WI38 (cell line): ENCODE measurements at regions not wholly inside any gene's neighbourhood (a gene's known extent, or its start where the extent isn't known, plus 50 kb on each side); places are given as distances from the start of the nearest gene placed in this dataset.
"Not testable (repeated sequence)": the region's sequence is repeated elsewhere in the genome, so short reads cannot be mapped to it uniquely, and the experiment has no call there.

Experiments
- H3K4me3 ChIP-seq: 2 replicates; pipeline ENCODE4 v1.5.1; 2011; ENCODE audit warnings: low read depth, mild to moderate bottlenecking, control low read depth, low read length
- TF ChIP-seq, protein P1 (sequence below): IDR thresholded peaks from 2 replicates; pipeline ENCODE4 v1.5.1; 2012; ENCODE audit warnings: low read depth, mild to moderate bottlenecking, control low read depth, low read length

DNA sequence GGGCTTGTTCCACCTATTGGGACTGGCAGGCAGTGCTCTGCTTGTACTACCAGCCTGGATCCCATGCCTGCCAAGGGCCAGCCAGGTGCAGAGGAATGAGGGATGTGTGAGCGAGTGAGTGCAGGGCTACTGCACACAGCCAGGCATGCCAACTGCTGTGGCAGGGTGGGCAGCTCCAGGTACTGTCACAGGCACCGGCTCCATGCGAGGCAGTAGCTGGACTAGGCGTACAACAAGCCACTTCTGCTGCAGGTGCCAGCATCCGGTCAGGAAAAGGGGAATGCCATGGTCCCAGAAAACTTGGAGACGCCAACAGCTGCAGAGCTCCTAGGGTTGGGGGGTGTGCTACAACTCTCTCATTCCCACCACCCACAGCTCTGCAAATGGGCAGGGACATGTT lies 1356.7 kb downstream of the SI start:
- TF ChIP-seq, protein P1, sequence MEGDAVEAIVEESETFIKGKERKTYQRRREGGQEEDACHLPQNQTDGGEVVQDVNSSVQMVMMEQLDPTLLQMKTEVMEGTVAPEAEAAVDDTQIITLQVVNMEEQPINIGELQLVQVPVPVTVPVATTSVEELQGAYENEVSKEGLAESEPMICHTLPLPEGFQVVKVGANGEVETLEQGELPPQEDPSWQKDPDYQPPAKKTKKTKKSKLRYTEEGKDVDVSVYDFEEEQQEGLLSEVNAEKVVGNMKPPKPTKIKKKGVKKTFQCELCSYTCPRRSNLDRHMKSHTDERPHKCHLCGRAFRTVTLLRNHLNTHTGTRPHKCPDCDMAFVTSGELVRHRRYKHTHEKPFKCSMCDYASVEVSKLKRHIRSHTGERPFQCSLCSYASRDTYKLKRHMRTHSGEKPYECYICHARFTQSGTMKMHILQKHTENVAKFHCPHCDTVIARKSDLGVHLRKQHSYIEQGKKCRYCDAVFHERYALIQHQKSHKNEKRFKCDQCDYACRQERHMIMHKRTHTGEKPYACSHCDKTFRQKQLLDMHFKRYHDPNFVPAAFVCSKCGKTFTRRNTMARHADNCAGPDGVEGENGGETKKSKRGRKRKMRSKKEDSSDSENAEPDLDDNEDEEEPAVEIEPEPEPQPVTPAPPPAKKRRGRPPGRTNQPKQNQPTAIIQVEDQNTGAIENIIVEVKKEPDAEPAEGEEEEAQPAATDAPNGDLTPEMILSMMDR = no peak

DNA sequence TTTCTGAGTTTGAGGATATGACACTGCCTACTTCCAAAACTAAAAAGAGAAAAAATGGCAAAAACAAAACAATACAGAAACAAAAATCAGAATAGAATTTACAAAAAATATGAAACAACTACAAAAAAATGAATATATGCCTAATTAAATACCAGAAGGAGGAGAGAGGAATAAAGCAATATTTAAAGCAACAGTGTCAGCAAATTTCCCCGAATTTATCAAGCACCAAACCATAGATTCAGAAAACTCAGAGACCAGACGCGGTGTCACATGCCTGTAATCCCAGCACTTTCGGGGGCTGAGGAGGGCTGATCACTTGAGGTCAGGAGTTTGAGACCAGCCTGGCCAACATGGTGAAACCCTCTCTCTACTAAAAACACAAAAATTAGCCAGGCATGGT lies 1360.9 kb downstream of the SI start:
- H3K4me3 ChIP-seq = no peak overlapping the region
- TF ChIP-seq, protein P1 = no peak

More for the DNA sequence above, 1356.7 kb downstream of the SI start:
- H3K4me3 ChIP-seq = no peak overlapping the region

DNA sequence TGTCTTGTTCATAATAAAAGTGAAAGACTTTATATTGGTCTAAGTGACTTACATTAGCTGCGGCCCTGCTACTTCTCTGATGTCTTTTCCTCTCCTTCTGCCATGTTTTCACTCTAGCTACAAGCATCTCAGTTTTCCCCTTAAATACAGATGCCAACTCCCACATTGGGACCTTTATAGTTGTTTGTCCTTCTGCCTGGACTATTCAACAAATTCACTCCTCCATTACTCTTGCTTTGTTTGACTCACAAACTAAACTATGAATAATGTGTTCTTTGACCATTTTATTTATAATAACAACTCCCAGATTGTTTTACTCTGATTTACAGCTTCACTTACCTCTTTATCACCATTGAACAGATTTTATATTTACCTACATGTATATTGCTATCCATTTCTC lies 1369.9 kb downstream of the SI start:
- no peak overlapping the region for H3K4me3 ChIP-seq
- TF ChIP-seq, protein P1 = no peak

DNA sequence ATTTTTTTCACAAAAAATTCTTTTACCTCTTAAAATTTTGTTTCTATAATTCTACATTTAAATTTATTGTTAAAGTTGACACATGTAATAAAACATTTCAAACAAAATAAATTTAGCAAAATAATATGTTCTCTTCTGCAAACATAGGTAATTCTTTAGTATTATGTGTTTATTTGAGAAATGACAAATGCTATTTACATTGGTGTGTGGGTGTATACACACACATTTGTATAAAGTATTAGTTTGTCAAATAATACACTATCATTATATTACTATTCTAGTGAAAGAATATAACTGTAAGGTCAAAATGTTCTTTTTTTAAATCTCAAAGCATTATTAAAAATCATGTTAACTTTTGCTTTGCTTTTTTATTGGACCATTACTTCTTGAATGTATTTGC lies 1370.6 kb downstream of the SI start:
- H3K4me3 ChIP-seq = no peak overlapping the region
- TF ChIP-seq, protein P1 = no peak

DNA sequence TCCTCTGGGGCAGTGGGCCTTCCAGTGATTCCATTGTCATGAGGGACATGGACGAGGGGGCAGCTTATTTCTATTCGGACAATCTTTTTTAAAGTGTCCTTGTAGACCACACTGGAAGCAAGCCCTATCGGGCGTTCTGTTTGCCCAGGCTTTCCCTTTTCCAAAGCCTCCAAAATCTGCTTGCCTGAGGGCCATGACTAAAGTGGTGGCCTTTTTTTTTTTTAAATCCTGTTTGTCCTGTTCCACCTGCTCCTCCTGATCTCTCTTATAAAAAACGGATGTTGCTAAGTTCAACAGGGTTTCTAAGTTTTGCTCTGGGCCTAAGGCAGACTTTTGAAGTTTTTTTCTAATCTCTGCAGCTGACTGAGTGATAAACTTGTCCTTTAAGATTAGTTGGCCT lies 1380.1 kb downstream of the SI start:
- not testable (repeated sequence) for H3K4me3 ChIP-seq

DNA sequence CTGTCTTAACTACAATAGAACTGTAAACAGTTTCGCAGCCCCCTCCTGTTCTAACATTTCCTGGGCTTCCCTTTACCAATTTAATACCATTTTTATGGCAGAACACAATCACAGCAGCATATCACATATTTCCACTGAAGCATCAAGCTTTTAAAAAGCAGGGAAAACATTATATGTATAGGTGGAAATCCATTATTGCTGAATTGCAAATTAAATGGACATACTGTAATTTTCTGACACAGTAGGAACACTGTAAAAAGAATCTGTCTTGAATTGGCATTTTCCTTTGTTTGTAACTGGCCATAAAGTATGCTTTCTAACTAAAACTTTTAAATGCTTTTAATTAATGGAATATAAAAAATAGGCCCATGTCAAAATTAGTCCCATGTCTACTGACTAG lies 1385.8 kb downstream of the SI start:
- TF ChIP-seq, protein P1 = no peak

DNA sequence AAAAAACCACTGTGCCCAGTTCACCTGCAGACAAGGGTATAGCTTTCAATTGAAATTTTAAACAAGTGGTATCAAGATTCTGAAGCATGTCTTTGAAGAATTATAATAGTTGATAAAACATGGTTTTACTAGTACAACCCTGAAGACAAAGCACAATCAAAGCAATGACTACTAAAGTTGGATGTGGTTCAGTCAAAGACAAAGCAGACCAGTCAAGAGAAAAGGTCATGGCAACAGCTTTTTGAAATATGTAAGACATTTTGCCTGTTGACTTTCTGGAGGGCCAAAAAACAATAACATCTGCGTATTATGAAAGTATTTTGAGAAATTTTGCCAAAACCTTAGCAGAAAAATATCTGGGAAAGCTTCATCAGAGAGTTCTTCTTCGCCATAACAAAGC lies 1393.6 kb downstream of the SI start:
- TF ChIP-seq, protein P1 = no peak
- H3K4me3 ChIP-seq = no peak overlapping the region

More for the DNA sequence above, 1385.8 kb downstream of the SI start:
- no peak overlapping the region for H3K4me3 ChIP-seq

DNA sequence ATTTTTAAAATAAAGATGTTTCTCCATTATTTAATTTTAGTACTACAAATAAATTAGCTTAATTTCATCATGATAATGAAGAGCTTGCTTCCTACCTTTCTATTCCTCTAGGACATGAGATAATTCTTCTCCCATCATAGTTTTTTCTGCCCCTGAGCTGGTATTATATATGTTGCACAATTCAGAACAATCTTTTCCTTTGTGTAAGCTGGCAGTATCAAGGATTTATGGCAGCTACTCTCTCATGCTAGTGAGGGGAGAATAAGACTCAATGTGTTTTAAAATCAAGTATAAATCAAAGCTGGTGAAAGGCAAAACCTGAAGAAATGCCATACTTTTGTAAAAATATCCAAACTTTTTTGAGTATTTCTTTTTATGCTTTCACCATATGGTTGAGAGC lies 1405.3 kb downstream of the SI start:
- no peak overlapping the region for H3K4me3 ChIP-seq
- TF ChIP-seq, protein P1 = no peak
